ENCODE measurements at regions not wholly inside any gene's neighbourhood (a gene's known extent, or its start where the extent isn't known, plus 50 kb on each side); places are given as distances from the start of the nearest gene placed in this dataset.

GRCh38 chr2:48207851-48208250 is 106.6 kb upstream of the FOXN2 start:
- TF ChIP-seq, protein P1, sequence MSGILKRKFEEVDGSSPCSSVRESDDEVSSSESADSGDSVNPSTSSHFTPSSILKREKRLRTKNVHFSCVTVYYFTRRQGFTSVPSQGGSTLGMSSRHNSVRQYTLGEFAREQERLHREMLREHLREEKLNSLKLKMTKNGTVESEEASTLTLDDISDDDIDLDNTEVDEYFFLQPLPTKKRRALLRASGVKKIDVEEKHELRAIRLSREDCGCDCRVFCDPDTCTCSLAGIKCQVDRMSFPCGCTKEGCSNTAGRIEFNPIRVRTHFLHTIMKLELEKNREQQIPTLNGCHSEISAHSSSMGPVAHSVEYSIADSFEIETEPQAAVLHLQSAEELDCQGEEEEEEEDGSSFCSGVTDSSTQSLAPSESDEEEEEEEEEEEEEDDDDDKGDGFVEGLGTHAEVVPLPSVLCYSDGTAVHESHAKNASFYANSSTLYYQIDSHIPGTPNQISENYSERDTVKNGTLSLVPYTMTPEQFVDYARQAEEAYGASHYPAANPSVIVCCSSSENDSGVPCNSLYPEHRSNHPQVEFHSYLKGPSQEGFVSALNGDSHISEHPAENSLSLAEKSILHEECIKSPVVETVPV (CRISPR knock-in tag; IDR thresholded peaks at IDR 0.05) = no peak
- TF ChIP-seq OSR1 (CRISPR knock-in tag; IDR thresholded peaks at IDR 0.05) (no peak), TSHZ2 (CRISPR knock-in tag; IDR thresholded peaks at IDR 0.05) (no peak), ZC3H10 (CRISPR knock-in tag; IDR thresholded peaks at IDR 0.05) (no peak), GLIS3 (CRISPR knock-in tag; IDR thresholded peaks at IDR 0.05) (no peak)
- no peak for ATAC-seq

DNA sequence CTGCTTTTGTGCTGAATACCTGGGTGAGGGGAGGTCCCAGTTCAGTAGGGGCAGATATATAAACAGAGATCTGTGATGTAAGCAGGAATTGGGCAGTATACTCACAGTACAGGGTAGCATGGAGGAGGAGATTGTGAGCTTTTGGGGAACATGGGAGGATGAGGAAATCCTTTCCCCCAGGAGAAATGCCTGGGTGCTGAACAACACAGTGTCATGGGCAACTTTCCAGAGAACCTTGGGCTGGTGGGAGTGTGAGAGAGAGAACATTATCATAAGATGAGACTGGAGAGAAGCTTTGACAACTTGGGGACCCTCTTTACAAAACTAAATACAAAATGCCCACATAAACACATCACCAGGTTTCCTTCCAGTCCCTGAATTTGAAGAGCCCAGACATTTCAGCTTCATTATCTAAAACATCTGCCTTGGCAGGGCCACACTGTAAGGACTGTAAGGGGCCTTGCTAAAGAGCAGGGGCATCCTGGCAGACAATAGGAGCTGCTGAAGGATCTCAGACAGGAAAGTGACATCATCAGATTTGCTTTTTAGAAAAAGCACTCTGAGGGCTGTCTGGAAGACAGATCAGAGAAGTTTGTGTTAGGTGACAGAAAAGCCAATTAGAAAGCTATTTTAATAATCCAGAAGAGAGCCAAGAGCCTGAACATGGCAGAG is 105.1 kb upstream of the FOXN2 start:
- TF ChIP-seq PPARA (CRISPR knock-in tag; IDR thresholded peaks at IDR 0.05; ENCODE audit: borderline replicate concordance) (no peak), ZNF70 (CRISPR knock-in tag; IDR thresholded peaks at IDR 0.05) (no peak), ISL1 (CRISPR knock-in tag; IDR thresholded peaks at IDR 0.05) (0 out of 2 replicates have a peak, but pooled peaks have one; percentile 9), ESRRG (CRISPR knock-in tag; IDR thresholded peaks at IDR 0.05) (no peak), GLIS3 (CRISPR knock-in tag; IDR thresholded peaks at IDR 0.05) (no peak), RARB (CRISPR knock-in tag; IDR thresholded peaks at IDR 0.05) (no peak)
- TF ChIP-seq, protein P2, sequence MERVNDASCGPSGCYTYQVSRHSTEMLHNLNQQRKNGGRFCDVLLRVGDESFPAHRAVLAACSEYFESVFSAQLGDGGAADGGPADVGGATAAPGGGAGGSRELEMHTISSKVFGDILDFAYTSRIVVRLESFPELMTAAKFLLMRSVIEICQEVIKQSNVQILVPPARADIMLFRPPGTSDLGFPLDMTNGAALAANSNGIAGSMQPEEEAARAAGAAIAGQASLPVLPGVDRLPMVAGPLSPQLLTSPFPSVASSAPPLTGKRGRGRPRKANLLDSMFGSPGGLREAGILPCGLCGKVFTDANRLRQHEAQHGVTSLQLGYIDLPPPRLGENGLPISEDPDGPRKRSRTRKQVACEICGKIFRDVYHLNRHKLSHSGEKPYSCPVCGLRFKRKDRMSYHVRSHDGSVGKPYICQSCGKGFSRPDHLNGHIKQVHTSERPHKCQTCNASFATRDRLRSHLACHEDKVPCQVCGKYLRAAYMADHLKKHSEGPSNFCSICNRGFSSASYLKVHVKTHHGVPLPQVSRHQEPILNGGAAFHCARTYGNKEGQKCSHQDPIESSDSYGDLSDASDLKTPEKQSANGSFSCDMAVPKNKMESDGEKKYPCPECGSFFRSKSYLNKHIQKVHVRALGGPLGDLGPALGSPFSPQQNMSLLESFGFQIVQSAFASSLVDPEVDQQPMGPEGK (CRISPR knock-in tag; IDR thresholded peaks at IDR 0.05; ENCODE audit: borderline replicate concordance) = no peak

GRCh38 chr2:48210189-48210588 is 104.3 kb upstream of the FOXN2 start:
- ATAC-seq = no peak
- no peak for TF ChIP-seq ZFP3 (CRISPR knock-in tag; IDR thresholded peaks at IDR 0.05)
- no peak for TF ChIP-seq GLIS3 (CRISPR knock-in tag; IDR thresholded peaks at IDR 0.05)
- no peak for TF ChIP-seq PPARA (CRISPR knock-in tag; IDR thresholded peaks at IDR 0.05; ENCODE audit: borderline replicate concordance)
- TF ChIP-seq ZC3H10 (CRISPR knock-in tag; IDR thresholded peaks at IDR 0.05) = no peak
- TF ChIP-seq TCF4 (CRISPR knock-in tag; IDR thresholded peaks at IDR 0.05; ENCODE audit: borderline replicate concordance) = no peak
- no peak for TF ChIP-seq SNAI2 (CRISPR knock-in tag; IDR thresholded peaks at IDR 0.05)
- no peak for TF ChIP-seq RARB (CRISPR knock-in tag; IDR thresholded peaks at IDR 0.05)
- no peak for TF ChIP-seq ZNF70 (CRISPR knock-in tag; IDR thresholded peaks at IDR 0.05)
- no peak for TF ChIP-seq ARNTL (CRISPR knock-in tag; IDR thresholded peaks at IDR 0.05; ENCODE audit: borderline replicate concordance, low read depth)
- TF ChIP-seq OSR1 (CRISPR knock-in tag; IDR thresholded peaks at IDR 0.05) = no peak
- TF ChIP-seq, protein P1 (CRISPR knock-in tag; IDR thresholded peaks at IDR 0.05) = no peak
- no peak for TF ChIP-seq TOX (CRISPR knock-in tag; IDR thresholded peaks at IDR 0.05; ENCODE audit: borderline replicate concordance)

More for the DNA sequence above, 105.1 kb upstream of the FOXN2 start:
- peak; percentile 32; the same call in 2 of the 3 replicates for ATAC-seq

GRCh38 chr2:48213646-48214045 is 100.8 kb upstream of the FOXN2 start:
- TF ChIP-seq ESRRG (CRISPR knock-in tag; IDR thresholded peaks at IDR 0.05) (no peak), PPARA (CRISPR knock-in tag; IDR thresholded peaks at IDR 0.05; ENCODE audit: borderline replicate concordance) (no peak), OSR1 (CRISPR knock-in tag; IDR thresholded peaks at IDR 0.05) (no peak), TOX (CRISPR knock-in tag; IDR thresholded peaks at IDR 0.05; ENCODE audit: borderline replicate concordance) (no peak), SNAI2 (CRISPR knock-in tag; IDR thresholded peaks at IDR 0.05) (no peak), ISL1 (CRISPR knock-in tag; IDR thresholded peaks at IDR 0.05) (no peak), CSDC2 (CRISPR knock-in tag; IDR thresholded peaks at IDR 0.05) (no peak), ARNTL (CRISPR knock-in tag; IDR thresholded peaks at IDR 0.05; ENCODE audit: borderline replicate concordance, low read depth) (no peak), TCF4 (CRISPR knock-in tag; IDR thresholded peaks at IDR 0.05; ENCODE audit: borderline replicate concordance) (no peak), ZNF8 (CRISPR knock-in tag; IDR thresholded peaks at IDR 0.05) (no peak), ZNF70 (CRISPR knock-in tag; IDR thresholded peaks at IDR 0.05) (no peak)
- no peak for ATAC-seq
